HEK293T (cell line): ENCODE measurements at regions not wholly inside any gene's neighbourhood (a gene's known extent, or its start where the extent isn't known, plus 50 kb on each side); places are given as distances from the start of the nearest gene placed in this dataset.

ENCODE experiments used
- BHLHE40 ChIP-seq: fragments of 450-650 bp; IDR thresholded peaks from 2 replicates; pipeline ENCODE4 v1.6.1; 2016; ENCODE audit warnings: mild to moderate bottlenecking, moderate library complexity, borderline replicate concordance
- HDGF ChIP-seq: fragments of 450-650 bp; IDR thresholded peaks from 2 replicates; pipeline ENCODE4 v1.6.1; 2017; ENCODE audit warnings: antibody characterized with exemption, borderline replicate concordance

- TF ChIP-seq HDGF (no peak), BHLHE40 (no peak)
Observed at GRCh38 chr2:185240796-185241195, 497.8 kb upstream of the FSIP2 start.
